Activated CD8-positive, alpha-beta T cell treated with anti-CD3 and anti-CD28 coated beads for 36 hours (primary cell): ENCODE measurements at regions not wholly inside any gene's neighbourhood (a gene's known extent, or its start where the extent isn't known, plus 50 kb on each side); places are given as distances from the start of the nearest gene placed in this dataset.

Experiments used
- ATAC-seq: fragments of 200-7000 bp; cut with Tn5 transposase; one replicate; pipeline ENCODE4 v1.10.0; 2021; ENCODE audit warnings: mild to moderate bottlenecking, moderate library complexity
- CTCF ChIA-PET: fragments of 350-600 bp; sonication (Branson Sonifier 250); formaldehyde crosslinking; loops from one replicate; lab custom pipeline; 2021; ENCODE audit warnings: antibody characterized with exemption; lab: Charles Lee
- POLR2A ChIA-PET: fragments of 350-600 bp; sonication (Branson Sonifier 250); formaldehyde crosslinking; loops from one replicate; lab custom pipeline; 2021; ENCODE audit warnings: antibody characterized with exemption; lab: Charles Lee
- DNase-seq: peaks from one replicate; pipeline ENCODE4 v3.0.0-alpha.2; 2020
- H3K27ac Mint-ChIP-seq: one replicate; pipeline ENCODE4 v1.8.0; 2021; ENCODE audit warnings: mild to moderate bottlenecking, mixed read lengths
- H3K27me3 Mint-ChIP-seq: one replicate; pipeline ENCODE4 v1.8.0; 2021; ENCODE audit warnings: mixed read lengths
- H3K36me3 Mint-ChIP-seq: one replicate; pipeline ENCODE4 v1.8.0; 2021; ENCODE audit warnings: low read depth, mixed read lengths
- H3K4me1 Mint-ChIP-seq: one replicate; pipeline ENCODE4 v1.8.0; 2021; ENCODE audit warnings: low read depth, mixed read lengths
- H3K4me3 Mint-ChIP-seq: one replicate; pipeline ENCODE4 v1.8.0; 2021; ENCODE audit warnings: mild to moderate bottlenecking, moderate library complexity, mixed read lengths
- H3K9me3 Mint-ChIP-seq: one replicate; pipeline ENCODE4 v1.8.0; 2021; ENCODE audit warnings: mixed read lengths
- intact Hi-C: fragments of 100-400 bp; cut with micrococcal nuclease; formaldehyde crosslinking; loops from one replicate; pipeline ENCODE4 v1.10.0; 2022
- TF ChIP-seq, protein P1 (sequence below): fragments of 200-600 bp; IDR thresholded peaks from one replicate; pipeline ENCODE4 v1.8.0; 2022; ENCODE audit warnings: antibody characterized with exemption, mild to moderate bottlenecking

DNA sequence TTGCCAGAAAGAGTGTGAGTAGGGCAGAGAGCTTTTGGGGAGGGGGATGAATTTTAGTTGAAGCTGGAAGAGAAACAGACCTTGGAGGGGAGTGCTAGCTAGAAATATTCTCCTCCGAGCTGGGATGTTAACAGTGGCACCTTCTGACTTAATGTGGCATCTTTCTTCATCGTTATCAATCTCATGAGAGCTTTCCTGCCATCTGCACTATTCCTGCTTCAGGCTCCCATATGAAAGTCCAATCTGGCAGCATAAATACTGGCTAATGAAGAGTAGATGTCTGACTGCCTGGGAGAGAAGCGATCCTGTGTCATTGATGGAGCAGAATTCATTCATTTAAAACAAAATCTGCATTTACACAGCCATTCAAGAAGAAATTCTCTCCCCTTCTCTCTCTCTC is 284.5 kb downstream of the TMEM38B start:
- POLR2A ChIA-PET, result no interaction called here
- no peaks in the 10 kb centered on the region for H3K4me1 Mint-ChIP-seq
- H3K27ac Mint-ChIP-seq, result no peak overlapping the region
- H3K36me3 Mint-ChIP-seq, result no peaks in the 10 kb centered on the region
- no peak overlapping the region for H3K4me3 Mint-ChIP-seq
- CTCF ChIA-PET, result interaction anchor here (1.4 kb wide), 1 partner anchor 95 kb away, joined by 3 read pairs; no protein-coding TSS in a partner anchor
- H3K9me3 Mint-ChIP-seq, result no peaks in the 10 kb centered on the region
- H3K27me3 Mint-ChIP-seq, result no peaks in the 10 kb centered on the region
- TF ChIP-seq, protein P1, sequence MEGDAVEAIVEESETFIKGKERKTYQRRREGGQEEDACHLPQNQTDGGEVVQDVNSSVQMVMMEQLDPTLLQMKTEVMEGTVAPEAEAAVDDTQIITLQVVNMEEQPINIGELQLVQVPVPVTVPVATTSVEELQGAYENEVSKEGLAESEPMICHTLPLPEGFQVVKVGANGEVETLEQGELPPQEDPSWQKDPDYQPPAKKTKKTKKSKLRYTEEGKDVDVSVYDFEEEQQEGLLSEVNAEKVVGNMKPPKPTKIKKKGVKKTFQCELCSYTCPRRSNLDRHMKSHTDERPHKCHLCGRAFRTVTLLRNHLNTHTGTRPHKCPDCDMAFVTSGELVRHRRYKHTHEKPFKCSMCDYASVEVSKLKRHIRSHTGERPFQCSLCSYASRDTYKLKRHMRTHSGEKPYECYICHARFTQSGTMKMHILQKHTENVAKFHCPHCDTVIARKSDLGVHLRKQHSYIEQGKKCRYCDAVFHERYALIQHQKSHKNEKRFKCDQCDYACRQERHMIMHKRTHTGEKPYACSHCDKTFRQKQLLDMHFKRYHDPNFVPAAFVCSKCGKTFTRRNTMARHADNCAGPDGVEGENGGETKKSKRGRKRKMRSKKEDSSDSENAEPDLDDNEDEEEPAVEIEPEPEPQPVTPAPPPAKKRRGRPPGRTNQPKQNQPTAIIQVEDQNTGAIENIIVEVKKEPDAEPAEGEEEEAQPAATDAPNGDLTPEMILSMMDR, result no peak
- DNase-seq, result no peak
- ATAC-seq, result no peak
- intact Hi-C loops, result no loop called here

GRCh38 chr9:105979290-105979689 is 284.9 kb downstream of the TMEM38B start:
- H3K27me3 Mint-ChIP-seq, result no peaks in the 10 kb centered on the region
- TF ChIP-seq, protein P1, result no peak
- ChIA-PET CTCF (interaction anchor here (1.4 kb wide), 1 partner anchor 95 kb away, joined by 3 read pairs; no protein-coding TSS in a partner anchor), POLR2A (interaction anchor here (0.7 kb wide), 1 partner anchor 1135 kb away, joined by 3 read pairs; no protein-coding TSS in a partner anchor)
- H3K4me3 Mint-ChIP-seq, result no peak overlapping the region
- no peak overlapping the region for H3K27ac Mint-ChIP-seq
- H3K4me1 Mint-ChIP-seq, result no peaks in the 10 kb centered on the region
- H3K36me3 Mint-ChIP-seq, result no peaks in the 10 kb centered on the region
- ATAC-seq (no peak), DNase-seq (no peak)
- no peaks in the 10 kb centered on the region for H3K9me3 Mint-ChIP-seq
- intact Hi-C loops, result no loop called here

DNA sequence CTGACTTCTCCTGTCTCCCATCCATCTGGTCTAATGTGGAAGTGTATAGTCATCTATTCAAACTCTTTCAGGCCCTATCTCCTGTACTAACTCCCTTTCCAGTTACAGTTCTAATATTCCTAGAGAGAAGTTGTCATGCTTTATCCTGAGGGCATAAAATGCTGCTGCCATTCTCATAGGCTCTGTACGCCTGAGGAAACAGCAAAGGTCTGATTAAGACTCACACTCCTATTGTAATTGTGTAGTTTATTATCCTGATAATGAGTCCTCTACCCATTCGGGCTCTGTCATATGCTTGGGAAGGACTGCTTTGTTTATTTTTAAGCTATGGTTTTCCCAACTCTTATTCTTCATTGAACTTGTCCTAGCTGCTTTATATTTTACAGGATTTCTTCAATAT is 290.4 kb downstream of the TMEM38B start:
- ChIA-PET CTCF (no interaction called here), POLR2A (no interaction called here)
- Mint-ChIP-seq H3K4me3 (no peak overlapping the region), H3K4me1 (no peaks in the 10 kb centered on the region), H3K9me3 (no peaks in the 10 kb centered on the region), H3K36me3 (no peaks in the 10 kb centered on the region), H3K27ac (no peak overlapping the region), H3K27me3 (no peaks in the 10 kb centered on the region)
- intact Hi-C loops, result no loop called here
- no peak for ATAC-seq
- TF ChIP-seq, protein P1, result no peak
- DNase-seq, result no peak

DNA sequence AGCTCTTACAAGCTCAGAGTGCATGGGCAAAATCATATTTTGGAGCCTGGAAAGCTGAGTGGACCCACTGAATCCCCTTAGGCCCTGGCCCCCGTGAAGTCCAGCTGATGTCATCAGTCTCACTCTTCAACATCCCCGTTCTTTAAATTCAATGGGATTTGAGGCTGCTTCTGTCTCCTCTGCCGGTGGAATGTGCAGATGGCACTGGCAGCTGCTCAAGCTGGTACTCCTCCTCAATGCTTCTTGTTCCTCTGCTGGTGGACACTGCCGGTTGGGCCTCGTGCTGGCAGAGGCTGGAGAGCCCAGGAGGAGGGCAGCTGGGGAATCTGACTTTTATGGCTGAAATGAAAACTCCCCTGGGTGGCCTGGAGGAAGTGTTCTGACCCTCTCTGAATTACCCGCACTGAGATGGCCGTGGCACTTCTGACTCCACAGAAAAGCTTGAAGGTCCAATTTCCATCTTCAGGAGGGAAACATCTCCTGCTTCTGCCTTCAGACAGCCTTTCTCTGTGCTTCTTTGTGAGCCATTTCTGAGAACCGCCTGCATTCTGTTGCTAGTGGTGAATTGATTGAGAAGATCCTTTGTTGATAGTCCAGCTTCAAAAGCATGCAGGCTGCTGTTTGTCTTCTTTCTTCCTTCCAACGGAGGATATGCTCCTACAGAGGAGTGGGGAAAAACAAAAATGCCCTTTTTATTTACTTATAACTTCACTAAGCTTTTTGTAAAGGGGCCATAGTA is 298.9 kb downstream of the TMEM38B start:
- TF ChIP-seq, protein P1, result no peak
- ChIA-PET POLR2A (no interaction called here), CTCF (no interaction called here)
- H3K4me3 Mint-ChIP-seq, result no peak overlapping the region
- ATAC-seq, result no peak
- no peak overlapping the region for H3K27ac Mint-ChIP-seq
- H3K9me3 Mint-ChIP-seq, result no peaks in the 10 kb centered on the region
- H3K36me3 Mint-ChIP-seq, result no peaks in the 10 kb centered on the region
- no peaks in the 10 kb centered on the region for H3K27me3 Mint-ChIP-seq
- DNase-seq, result no peak
- no peaks in the 10 kb centered on the region for H3K4me1 Mint-ChIP-seq
- intact Hi-C loops, result no loop called here

- Mint-ChIP-seq H3K4me3 (no peak overlapping the region), H3K27ac (no peak overlapping the region), H3K9me3 (no peaks in the 10 kb centered on the region), H3K27me3 (no peaks in the 10 kb centered on the region), H3K36me3 (no peaks in the 10 kb centered on the region), H3K4me1 (no peaks in the 10 kb centered on the region)
- intact Hi-C loops, result no loop called here
- DNase-seq (no peak), ATAC-seq (no peak)
- ChIA-PET POLR2A (no interaction called here), CTCF (no interaction called here)
- TF ChIP-seq, protein P1, result no peak
These were observed 299.8 kb downstream of the TMEM38B start for GRCh38 chr9:105993921-105994715.
